PFSK-1 (cell line): ENCODE measurements at regions not wholly inside any gene's neighbourhood (a gene's known extent, or its start where the extent isn't known, plus 50 kb on each side); places are given as distances from the start of the nearest gene placed in this dataset.

Experiments
- FOXP2 ChIP-seq: optimal IDR thresholded peaks from 2 replicates; pipeline ENCODE3; 2011; ENCODE audit warnings: borderline replicate concordance, control low read depth, inconsistent platforms; ENCODE audit not compliant: insufficient read depth; ENCODE audit errors: extremely low read length, extremely low read depth
- POLR2AphosphoS5 ChIP-seq: IDR thresholded peaks from 2 replicates; pipeline ENCODE4 v1.6.1; 2012; ENCODE audit warnings: low read depth, mild to moderate bottlenecking, control low read depth, low read length, moderate library complexity
- SIN3A ChIP-seq: IDR thresholded peaks from 2 replicates; pipeline ENCODE4 v1.6.1; 2012; ENCODE audit warnings: mild to moderate bottlenecking, low read length, moderate library complexity, borderline replicate concordance; ENCODE audit not compliant: insufficient read depth
- TAF1 ChIP-seq: IDR thresholded peaks from 2 replicates; pipeline ENCODE4 v1.6.1; 2012; ENCODE audit warnings: low read length, control low read depth, borderline replicate concordance; ENCODE audit not compliant: insufficient read depth
- TF ChIP-seq, protein P1 (sequence below), 2 experiments: IDR thresholded peaks; 2 replicates each; pipeline versions ENCODE4 v1.6.1 to v1.8.0; 2011 to 2012; ENCODE audit warnings: low read depth in 2 of 2, low read length in 2 of 2, control low read depth in 1 of 2, inconsistent platforms in 1 of 2, mild to moderate bottlenecking in 1 of 2, moderate library complexity in 1 of 2; ENCODE audit not compliant: insufficient read depth in 1 of 2

DNA sequence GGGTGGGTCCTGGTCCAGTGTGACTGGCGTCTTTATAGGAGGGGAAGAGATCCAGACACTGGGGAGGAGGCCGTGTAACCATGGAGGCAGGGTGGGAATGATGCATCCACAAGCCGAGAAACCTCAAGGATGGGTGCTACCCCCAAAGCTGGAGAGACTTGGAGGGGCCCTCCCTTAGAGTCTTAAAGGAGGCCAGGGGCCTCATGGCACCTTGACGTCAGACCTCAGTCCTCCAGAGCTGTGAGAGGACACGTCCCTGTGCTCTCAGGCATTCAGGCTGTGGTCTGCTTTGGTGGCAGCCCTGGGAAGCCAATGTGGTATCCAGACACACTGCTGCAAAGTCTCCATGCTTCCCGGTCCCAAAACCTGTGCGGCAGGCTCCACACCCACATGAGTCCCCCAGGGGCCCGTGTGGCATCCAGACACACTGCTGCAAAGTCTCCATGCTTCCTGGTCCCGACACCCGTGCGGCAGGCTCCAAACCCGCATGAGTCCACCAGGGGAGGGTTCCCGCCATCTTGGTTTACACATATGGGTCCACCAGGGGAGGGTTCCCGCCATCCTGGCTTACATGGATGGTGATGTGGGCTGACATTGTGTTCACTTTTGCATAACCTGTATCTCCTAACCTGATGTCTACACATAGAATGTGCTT is 278.0 kb downstream of the SMOC2 start:
- TF ChIP-seq, protein P1, sequence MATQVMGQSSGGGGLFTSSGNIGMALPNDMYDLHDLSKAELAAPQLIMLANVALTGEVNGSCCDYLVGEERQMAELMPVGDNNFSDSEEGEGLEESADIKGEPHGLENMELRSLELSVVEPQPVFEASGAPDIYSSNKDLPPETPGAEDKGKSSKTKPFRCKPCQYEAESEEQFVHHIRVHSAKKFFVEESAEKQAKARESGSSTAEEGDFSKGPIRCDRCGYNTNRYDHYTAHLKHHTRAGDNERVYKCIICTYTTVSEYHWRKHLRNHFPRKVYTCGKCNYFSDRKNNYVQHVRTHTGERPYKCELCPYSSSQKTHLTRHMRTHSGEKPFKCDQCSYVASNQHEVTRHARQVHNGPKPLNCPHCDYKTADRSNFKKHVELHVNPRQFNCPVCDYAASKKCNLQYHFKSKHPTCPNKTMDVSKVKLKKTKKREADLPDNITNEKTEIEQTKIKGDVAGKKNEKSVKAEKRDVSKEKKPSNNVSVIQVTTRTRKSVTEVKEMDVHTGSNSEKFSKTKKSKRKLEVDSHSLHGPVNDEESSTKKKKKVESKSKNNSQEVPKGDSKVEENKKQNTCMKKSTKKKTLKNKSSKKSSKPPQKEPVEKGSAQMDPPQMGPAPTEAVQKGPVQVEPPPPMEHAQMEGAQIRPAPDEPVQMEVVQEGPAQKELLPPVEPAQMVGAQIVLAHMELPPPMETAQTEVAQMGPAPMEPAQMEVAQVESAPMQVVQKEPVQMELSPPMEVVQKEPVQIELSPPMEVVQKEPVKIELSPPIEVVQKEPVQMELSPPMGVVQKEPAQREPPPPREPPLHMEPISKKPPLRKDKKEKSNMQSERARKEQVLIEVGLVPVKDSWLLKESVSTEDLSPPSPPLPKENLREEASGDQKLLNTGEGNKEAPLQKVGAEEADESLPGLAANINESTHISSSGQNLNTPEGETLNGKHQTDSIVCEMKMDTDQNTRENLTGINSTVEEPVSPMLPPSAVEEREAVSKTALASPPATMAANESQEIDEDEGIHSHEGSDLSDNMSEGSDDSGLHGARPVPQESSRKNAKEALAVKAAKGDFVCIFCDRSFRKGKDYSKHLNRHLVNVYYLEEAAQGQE (IDR thresholded peaks at IDR 0.05; ENCODE audit: insufficient read depth in 1 of 2, low read depth in 2 of 2, low read length in 2 of 2): no peak
- TF ChIP-seq POLR2AphosphoS5 (no peak), TAF1 (no peak), FOXP2 (no peak), SIN3A (no peak)
